SK-N-MC (cell line): ENCODE measurements at regions not wholly inside any gene's neighbourhood (a gene's known extent, or its start where the extent isn't known, plus 50 kb on each side); places are given as distances from the start of the nearest gene placed in this dataset.

ENCODE experiments used
- EZH2 ChIP-seq: fragments of 200-600 bp; sonication (generic); IDR thresholded peaks from one replicate; pipeline ENCODE4 v1.6.1; 2017; ENCODE audit warnings: antibody characterized with exemption
- POLR2AphosphoS5 ChIP-seq: IDR thresholded peaks from 2 replicates; pipeline ENCODE4 v1.6.1; 2012; ENCODE audit warnings: mild to moderate bottlenecking, low read depth, low read length, borderline replicate concordance

DNA sequence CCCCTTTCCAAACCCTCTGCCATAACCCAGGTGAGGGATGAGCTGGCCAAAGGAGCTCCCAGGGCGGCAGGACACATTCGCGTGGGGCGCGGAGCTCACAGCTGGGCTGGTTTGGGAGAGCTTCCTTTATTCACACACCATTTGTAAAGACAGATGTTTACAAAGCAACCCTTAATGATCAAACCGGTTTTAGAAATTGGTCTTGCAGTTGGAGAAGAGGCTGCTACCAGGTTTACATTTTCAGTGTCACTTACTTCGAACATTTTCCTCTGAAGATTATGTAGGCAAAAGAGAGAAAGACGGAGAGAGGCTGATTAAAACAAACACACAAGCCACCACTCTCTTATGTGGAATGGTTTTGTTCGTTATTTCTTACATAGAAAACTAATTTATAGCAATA, 648.7 kb downstream of the IRX1 start:
- TF ChIP-seq POLR2AphosphoS5 (no peak), EZH2 (no peak)
